ENCODE measurements at regions not wholly inside any gene's neighbourhood (a gene's known extent, or its start where the extent isn't known, plus 50 kb on each side); places are given as distances from the start of the nearest gene placed in this dataset.

DNA sequence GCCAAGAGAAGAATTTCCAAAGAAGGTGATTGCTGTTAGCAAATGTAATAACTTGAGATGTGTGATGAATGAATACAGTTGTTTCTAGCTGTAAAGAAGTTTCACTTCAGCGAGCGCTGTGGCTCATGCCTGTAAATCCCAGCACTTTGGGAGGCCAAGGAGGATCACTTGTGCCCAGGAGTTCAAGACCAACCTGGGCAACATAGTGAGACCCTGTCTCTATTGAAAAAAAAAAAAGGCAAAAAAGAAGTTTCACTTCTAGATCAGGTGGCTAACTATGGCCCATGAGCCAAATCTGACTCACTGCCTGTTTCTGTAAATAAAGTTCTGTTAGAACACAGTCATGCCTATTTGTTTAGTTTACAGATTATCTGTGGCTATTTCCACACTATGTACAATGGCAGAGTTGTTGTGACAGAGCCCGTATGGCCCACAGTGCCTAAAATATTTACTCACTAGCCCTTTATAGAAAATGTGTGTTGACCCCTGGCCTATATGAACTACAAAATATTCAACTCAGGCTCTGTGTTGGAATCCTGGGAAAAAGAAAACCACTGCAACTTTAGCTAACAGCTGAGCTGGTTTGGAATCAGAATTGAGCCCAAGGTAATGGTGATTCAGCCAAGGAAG lies 54.1 kb upstream of the PRPS1 start:
- TF ChIP-seq POLR2A (IDR thresholded peaks at IDR 0.05; ENCODE audit: low read length): no peak
- no peak for TF ChIP-seq HDAC2 (IDR thresholded peaks at IDR 0.05)
- TF ChIP-seq EP300 (IDR thresholded peaks at IDR 0.05): no peak
- TF ChIP-seq, protein P1, sequence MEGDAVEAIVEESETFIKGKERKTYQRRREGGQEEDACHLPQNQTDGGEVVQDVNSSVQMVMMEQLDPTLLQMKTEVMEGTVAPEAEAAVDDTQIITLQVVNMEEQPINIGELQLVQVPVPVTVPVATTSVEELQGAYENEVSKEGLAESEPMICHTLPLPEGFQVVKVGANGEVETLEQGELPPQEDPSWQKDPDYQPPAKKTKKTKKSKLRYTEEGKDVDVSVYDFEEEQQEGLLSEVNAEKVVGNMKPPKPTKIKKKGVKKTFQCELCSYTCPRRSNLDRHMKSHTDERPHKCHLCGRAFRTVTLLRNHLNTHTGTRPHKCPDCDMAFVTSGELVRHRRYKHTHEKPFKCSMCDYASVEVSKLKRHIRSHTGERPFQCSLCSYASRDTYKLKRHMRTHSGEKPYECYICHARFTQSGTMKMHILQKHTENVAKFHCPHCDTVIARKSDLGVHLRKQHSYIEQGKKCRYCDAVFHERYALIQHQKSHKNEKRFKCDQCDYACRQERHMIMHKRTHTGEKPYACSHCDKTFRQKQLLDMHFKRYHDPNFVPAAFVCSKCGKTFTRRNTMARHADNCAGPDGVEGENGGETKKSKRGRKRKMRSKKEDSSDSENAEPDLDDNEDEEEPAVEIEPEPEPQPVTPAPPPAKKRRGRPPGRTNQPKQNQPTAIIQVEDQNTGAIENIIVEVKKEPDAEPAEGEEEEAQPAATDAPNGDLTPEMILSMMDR (IDR thresholded peaks at IDR 0.05): no peak
- TF ChIP-seq ZSCAN20 (CRISPR knock-in tag; IDR thresholded peaks at IDR 0.05): no peak
- TF ChIP-seq, protein P2, sequence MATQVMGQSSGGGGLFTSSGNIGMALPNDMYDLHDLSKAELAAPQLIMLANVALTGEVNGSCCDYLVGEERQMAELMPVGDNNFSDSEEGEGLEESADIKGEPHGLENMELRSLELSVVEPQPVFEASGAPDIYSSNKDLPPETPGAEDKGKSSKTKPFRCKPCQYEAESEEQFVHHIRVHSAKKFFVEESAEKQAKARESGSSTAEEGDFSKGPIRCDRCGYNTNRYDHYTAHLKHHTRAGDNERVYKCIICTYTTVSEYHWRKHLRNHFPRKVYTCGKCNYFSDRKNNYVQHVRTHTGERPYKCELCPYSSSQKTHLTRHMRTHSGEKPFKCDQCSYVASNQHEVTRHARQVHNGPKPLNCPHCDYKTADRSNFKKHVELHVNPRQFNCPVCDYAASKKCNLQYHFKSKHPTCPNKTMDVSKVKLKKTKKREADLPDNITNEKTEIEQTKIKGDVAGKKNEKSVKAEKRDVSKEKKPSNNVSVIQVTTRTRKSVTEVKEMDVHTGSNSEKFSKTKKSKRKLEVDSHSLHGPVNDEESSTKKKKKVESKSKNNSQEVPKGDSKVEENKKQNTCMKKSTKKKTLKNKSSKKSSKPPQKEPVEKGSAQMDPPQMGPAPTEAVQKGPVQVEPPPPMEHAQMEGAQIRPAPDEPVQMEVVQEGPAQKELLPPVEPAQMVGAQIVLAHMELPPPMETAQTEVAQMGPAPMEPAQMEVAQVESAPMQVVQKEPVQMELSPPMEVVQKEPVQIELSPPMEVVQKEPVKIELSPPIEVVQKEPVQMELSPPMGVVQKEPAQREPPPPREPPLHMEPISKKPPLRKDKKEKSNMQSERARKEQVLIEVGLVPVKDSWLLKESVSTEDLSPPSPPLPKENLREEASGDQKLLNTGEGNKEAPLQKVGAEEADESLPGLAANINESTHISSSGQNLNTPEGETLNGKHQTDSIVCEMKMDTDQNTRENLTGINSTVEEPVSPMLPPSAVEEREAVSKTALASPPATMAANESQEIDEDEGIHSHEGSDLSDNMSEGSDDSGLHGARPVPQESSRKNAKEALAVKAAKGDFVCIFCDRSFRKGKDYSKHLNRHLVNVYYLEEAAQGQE (IDR thresholded peaks at IDR 0.05): no peak

Measured in A549 (cell line).